Breast epithelium (tissue), 4 donors: ENCODE measurements at regions not wholly inside any gene's neighbourhood (a gene's known extent, or its start where the extent isn't known, plus 50 kb on each side); places are given as distances from the start of the nearest gene placed in this dataset.

Experiments used
- DNase-seq, 2 donors: peaks; one replicate each; pipeline ENCODE4 v3.0.0-alpha.2; 2019; ENCODE audit warnings: low spot score in 2 of 2
- H3K27ac ChIP-seq, 2 donors: fragments of 200-600 bp; sonication (generic) in 1 of 2; one replicate each; pipeline ENCODE4 v1.5.1; 2016 to 2019; ENCODE audit warnings: mild to moderate bottlenecking in 1 of 2
- H3K27me3 ChIP-seq, 2 donors: fragments of 200-600 bp; sonication (generic) in 1 of 2; one replicate each; pipeline versions ENCODE4 v1.5.1 to v1.6.0; 2017 to 2019; ENCODE audit warnings: control low read depth in 1 of 2, mild to moderate bottlenecking in 1 of 2
- H3K36me3 ChIP-seq: fragments of 200-600 bp; one replicate; pipeline ENCODE4 v1.5.1; 2019
- H3K4me1 ChIP-seq, 2 donors: fragments of 200-600 bp; sonication (generic); one replicate each; pipeline ENCODE4 v1.5.1; 2016 to 2019; ENCODE audit warnings: control low read depth in 1 of 2
- H3K4me3 ChIP-seq, 3 donors: fragments of 200-600 bp; sonication (generic); 1 replicate in 2 of 3; 2 replicates in 1 of 3; pipeline ENCODE4 v1.5.1; 2016 to 2019; ENCODE audit warnings: mild to moderate bottlenecking in 3 of 3, moderate library complexity in 2 of 3
- H3K9me3 ChIP-seq, 2 donors: fragments of 200-600 bp; sonication (generic) in 1 of 2; one replicate each; pipeline ENCODE4 v1.5.1; 2016 to 2019; ENCODE audit warnings: control low read depth in 1 of 2
- POLR2A ChIP-seq: fragments of 450-650 bp; IDR thresholded peaks from one replicate; pipeline ENCODE4 v1.6.1; 2016; ENCODE audit warnings: antibody characterized with exemption, mild to moderate bottlenecking, moderate library complexity
- POLR2AphosphoS5 ChIP-seq, 3 donors: sonication (generic); formaldehyde crosslinking; IDR thresholded peaks; one replicate each; pipeline ENCODE4 v1.6.1; 2017; ENCODE audit warnings: antibody characterized with exemption in 3 of 3
- intact Hi-C: fragments of 100-400 bp; cut with DNase I; formaldehyde crosslinking; loops from one replicate; pipeline ENCODE4 v1.15.1; 2023; ENCODE audit warnings: low total_unique reads
- TF ChIP-seq, protein P1 (sequence below), 3 donors: fragments of 450-650 bp; IDR thresholded peaks; one replicate each; pipeline ENCODE4 v1.5.1; 2016 to 2017; ENCODE audit warnings: antibody characterized with exemption in 3 of 3, mild to moderate bottlenecking in 3 of 3, moderate library complexity in 3 of 3

DNA sequence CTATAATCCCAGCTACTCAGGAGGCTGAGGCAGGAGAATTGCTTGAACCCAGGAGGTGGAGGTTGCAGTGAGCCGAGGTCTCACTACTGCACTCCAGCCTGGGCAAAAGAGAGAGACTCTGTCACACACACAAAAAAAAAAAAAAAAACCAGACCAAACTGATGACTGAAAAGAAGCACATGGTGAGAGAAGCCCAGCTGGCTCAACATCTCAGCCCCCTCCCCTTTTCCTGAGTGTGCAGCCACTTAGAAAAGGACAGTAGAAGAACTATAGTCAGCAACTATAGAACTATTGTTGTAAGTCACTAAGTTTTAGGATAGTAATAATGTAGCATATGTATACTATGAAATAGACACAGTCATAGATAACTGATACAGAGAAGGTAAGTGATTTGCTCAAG is 87.2 kb upstream of the RALGPS2 start:
- Histone ChIP-seq H3K4me3 (no peak overlapping the region), H3K27me3 (no peaks in the 10 kb centered on the region), H3K9me3 (no peaks in the 10 kb centered on the region), H3K27ac (no peak overlapping the region), H3K36me3 (no peaks in the 10 kb centered on the region), H3K4me1 (no peaks in the 10 kb centered on the region)
- intact Hi-C loops, result no loop called here
- no peak for DNase-seq
- TF ChIP-seq, protein P1, sequence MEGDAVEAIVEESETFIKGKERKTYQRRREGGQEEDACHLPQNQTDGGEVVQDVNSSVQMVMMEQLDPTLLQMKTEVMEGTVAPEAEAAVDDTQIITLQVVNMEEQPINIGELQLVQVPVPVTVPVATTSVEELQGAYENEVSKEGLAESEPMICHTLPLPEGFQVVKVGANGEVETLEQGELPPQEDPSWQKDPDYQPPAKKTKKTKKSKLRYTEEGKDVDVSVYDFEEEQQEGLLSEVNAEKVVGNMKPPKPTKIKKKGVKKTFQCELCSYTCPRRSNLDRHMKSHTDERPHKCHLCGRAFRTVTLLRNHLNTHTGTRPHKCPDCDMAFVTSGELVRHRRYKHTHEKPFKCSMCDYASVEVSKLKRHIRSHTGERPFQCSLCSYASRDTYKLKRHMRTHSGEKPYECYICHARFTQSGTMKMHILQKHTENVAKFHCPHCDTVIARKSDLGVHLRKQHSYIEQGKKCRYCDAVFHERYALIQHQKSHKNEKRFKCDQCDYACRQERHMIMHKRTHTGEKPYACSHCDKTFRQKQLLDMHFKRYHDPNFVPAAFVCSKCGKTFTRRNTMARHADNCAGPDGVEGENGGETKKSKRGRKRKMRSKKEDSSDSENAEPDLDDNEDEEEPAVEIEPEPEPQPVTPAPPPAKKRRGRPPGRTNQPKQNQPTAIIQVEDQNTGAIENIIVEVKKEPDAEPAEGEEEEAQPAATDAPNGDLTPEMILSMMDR (IDR thresholded peaks at IDR 0.05), result no peak
- TF ChIP-seq POLR2AphosphoS5 (IDR thresholded peaks at IDR 0.05) (no peak), POLR2A (no peak)

DNA sequence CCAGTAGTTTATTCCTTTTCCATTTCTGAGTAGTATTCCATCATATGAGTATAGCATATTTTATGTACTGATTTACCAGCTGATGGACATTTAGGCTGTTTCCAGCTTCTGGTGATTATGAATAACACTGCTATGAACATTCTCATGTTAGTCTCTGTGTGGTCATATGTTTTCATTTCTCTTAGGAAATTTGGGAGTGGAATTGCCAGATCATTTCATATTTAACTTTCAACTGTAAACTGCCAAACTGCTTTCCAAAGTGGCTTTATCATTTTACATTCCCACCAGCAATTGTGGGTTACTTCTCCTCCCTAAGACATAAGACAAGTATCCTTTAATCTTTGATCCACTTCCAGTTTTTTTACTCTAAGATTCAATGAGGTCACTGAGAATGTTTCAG is 85.7 kb upstream of the RALGPS2 start:
- no peak for DNase-seq
- no peaks in the 10 kb centered on the region for H3K36me3 ChIP-seq
- no peak for TF ChIP-seq POLR2A
- TF ChIP-seq POLR2AphosphoS5 (IDR thresholded peaks at IDR 0.05), result no peak
- TF ChIP-seq, protein P1 (IDR thresholded peaks at IDR 0.05), result no peak
- no peaks in the 10 kb centered on the region for H3K4me1 ChIP-seq
- H3K27me3 ChIP-seq, result no peaks in the 10 kb centered on the region
- intact Hi-C loops, result no loop called here
- no peak overlapping the region for H3K27ac ChIP-seq
- no peaks in the 10 kb centered on the region for H3K9me3 ChIP-seq
- no peak overlapping the region for H3K4me3 ChIP-seq

DNA sequence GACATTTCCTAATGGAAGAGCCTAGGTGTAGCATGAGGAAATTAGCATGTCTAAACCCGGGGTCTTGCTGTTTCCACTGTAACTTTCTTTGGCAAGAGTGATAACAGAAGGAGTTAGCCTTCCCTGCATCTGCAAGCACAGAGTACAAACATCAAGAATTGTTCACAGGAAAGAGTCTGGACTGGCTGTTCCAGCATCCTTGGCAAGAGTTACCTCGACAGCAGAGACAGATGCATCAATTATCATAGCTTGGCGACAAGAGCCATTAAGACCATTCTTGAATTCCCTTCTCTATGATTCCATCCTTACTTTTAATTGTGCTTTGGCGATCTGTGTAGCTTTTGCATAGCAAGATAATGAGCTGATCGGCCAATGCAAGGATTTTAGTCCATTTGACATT is 82.8 kb upstream of the RALGPS2 start:
- intact Hi-C loops, result no loop called here
- Histone ChIP-seq H3K27ac (no peak overlapping the region), H3K36me3 (no peaks in the 10 kb centered on the region), H3K4me1 (no peaks in the 10 kb centered on the region), H3K4me3 (no peak overlapping the region), H3K27me3 (no peaks in the 10 kb centered on the region), H3K9me3 (no peaks in the 10 kb centered on the region)
- no peak for DNase-seq
- TF ChIP-seq POLR2AphosphoS5 (IDR thresholded peaks at IDR 0.05), result no peak
- TF ChIP-seq POLR2A, result no peak
- TF ChIP-seq, protein P1 (IDR thresholded peaks at IDR 0.05), result no peak

DNA sequence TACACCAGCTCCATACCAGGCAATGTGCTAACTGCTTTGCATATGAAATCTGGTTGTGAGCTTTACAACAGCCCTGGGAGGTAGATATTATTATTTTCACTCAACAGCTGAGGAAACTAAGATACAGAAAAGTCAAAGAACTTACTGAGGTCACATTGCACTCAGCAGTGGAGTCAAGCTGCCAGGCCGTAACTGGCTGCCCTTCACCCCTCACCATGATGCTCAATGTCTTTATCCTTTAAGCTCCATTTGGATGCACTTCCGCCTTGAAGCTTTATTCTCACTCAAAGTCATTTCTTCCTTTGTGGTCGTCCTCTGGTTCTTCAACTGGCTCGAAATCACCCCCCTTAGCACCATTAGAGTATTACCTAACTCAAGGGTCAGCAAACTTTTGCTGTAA is 81.7 kb upstream of the RALGPS2 start:
- H3K4me3 ChIP-seq, result no peak overlapping the region
- no peak for TF ChIP-seq POLR2AphosphoS5 (IDR thresholded peaks at IDR 0.05)
- no peak for TF ChIP-seq POLR2A
- TF ChIP-seq, protein P1 (IDR thresholded peaks at IDR 0.05), result no peak
- DNase-seq, result no peak
- no peaks in the 10 kb centered on the region for H3K36me3 ChIP-seq
- H3K27ac ChIP-seq, result no peak overlapping the region
- no peaks in the 10 kb centered on the region for H3K4me1 ChIP-seq
- intact Hi-C loops, result no loop called here
- H3K9me3 ChIP-seq, result no peaks in the 10 kb centered on the region
- H3K27me3 ChIP-seq, result no peaks in the 10 kb centered on the region

DNA sequence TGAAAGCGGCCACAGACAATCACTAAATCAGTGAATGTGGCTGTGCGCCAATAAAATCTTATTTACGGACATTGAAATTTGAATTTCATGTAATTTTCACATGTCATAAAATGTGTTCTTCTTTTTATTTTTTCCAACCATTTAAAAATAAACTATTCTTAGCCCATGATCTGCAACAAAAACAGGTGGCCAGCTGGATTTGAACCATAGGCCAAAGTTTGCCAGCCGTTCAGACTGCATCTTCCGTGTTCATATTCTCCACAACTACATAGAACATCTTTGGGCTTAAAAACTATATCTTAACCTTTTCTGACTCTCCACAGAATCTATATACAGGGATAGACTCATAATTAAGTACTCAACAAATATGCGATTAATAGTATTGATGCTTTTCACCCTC is 81.2 kb upstream of the RALGPS2 start:
- TF ChIP-seq, protein P1 (IDR thresholded peaks at IDR 0.05), result no peak
- no peak for TF ChIP-seq POLR2A
- TF ChIP-seq POLR2AphosphoS5 (IDR thresholded peaks at IDR 0.05), result no peak
- no peaks in the 10 kb centered on the region for H3K27me3 ChIP-seq
- no peaks in the 10 kb centered on the region for H3K4me1 ChIP-seq
- H3K36me3 ChIP-seq, result no peaks in the 10 kb centered on the region
- no peak overlapping the region for H3K27ac ChIP-seq
- intact Hi-C loops, result no loop called here
- no peaks in the 10 kb centered on the region for H3K9me3 ChIP-seq
- no peak overlapping the region for H3K4me3 ChIP-seq
- DNase-seq, result no peak
